ENCODE measurements at regions not wholly inside any gene's neighbourhood (a gene's known extent, or its start where the extent isn't known, plus 50 kb on each side); places are given as distances from the start of the nearest gene placed in this dataset.

GRCh38 chr13:76210262-76210661, 574.1 kb downstream of the LMO7 start:
- TF ChIP-seq CTCF (IDR thresholded peaks at IDR 0.05) (no peak), POLR2A (IDR thresholded peaks at IDR 0.05) (no peak), POLR2AphosphoS5 (IDR thresholded peaks at IDR 0.05) (no peak), EP300 (IDR thresholded peaks at IDR 0.05) (no peak)

Data from sigmoid colon (tissue), 4 donors.